ENCODE measurements at regions not wholly inside any gene's neighbourhood (a gene's known extent, or its start where the extent isn't known, plus 50 kb on each side); places are given as distances from the start of the nearest gene placed in this dataset.

- DNase-seq (ENCODE audit: low read depth in 2 of 3, low spot score in 2 of 3), result no peak
These were observed 415.3 kb downstream of the MAN2A1 start for GRCh38 chr5:110104726-110105669.

DNA sequence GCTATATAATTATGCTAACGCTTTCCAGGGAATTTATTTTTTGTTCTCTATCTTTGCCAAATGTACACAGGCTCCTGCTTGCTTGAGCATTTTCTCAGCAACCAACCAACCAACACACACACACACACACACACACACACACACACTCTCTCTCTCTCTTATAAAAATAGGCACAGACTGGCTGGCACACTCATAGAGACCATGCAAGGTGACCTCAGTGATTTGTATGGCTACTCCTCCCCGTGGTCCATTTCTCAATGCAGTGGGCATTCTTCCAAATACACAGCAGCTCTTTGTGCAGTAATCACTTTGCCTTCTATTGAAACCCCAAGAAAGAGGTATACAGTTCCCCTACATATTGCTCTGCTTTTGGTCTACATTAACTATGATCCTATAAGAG, 416.0 kb downstream of the MAN2A1 start:
- no peak for DNase-seq (ENCODE audit: low read depth in 2 of 3, low spot score in 2 of 3)

- DNase-seq (ENCODE audit: low read depth in 2 of 3, low spot score in 2 of 3), result no peak
These were observed 417.0 kb downstream of the MAN2A1 start for GRCh38 chr5:110106750-110107149.

DNA sequence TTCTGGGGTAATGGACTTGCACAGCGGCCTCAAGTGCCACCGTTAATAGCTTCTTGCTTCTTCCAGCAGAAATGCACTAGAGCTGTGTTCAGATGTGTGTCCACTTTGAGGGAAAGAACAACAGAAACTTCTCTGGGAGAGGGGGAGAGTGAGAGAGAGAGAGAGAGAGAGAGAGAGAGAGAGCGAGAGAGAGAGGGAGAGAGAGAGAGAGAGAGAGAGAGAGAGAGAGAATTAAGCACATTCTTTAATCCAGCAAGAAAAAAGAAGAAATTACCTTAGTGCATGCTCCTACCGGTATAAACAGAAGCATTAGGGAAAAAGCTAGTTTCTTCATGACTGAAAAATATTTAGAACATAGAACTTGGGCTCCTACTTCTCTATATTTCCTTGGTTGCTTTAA, 418.8 kb downstream of the MAN2A1 start:
- no peak for DNase-seq (ENCODE audit: low read depth in 2 of 3, low spot score in 2 of 3)

DNA sequence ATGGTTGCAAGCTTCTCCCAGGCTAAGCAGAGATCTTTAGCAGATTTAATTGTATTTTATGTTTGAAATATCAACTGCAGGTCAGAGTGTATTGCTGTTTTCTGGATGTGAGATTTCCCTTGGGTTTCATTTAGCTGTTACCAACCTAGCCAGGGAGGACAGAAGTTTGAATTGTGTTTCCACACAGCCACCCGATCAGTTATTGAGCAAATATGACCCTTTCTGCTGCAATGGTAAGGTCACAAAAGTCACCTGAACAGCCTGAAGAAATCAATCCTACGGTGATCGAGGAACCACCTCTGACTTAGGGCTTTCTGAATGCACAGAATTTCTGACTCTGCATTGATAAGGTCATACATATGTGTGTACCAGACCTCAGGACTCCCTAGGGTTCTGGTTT, 419.9 kb downstream of the MAN2A1 start:
- DNase-seq (ENCODE audit: low read depth in 2 of 3, low spot score in 2 of 3), result no peak

GRCh38 chr5:110112348-110112747, 422.6 kb downstream of the MAN2A1 start:
- no peak for DNase-seq (ENCODE audit: low read depth in 2 of 3, low spot score in 2 of 3)

DNA sequence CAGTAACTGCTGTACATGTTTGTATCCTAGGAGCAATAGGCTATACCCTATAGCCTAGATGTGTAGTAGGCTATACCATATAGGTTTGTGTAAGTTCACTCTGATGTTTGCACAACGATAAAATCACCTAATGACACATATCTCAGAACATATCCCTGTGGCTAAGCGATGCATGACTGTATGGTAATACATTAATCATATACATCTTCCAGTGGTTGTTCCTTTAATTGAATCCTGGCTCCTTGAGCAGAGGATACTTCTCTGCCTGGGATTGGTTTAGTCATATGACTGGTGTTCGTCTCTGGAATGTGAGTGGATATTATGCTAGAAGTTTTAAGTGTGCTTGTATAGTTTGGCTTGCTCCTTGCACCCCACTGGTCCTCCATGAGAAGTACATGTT, 425.8 kb downstream of the MAN2A1 start:
- DNase-seq (ENCODE audit: low read depth in 2 of 3, low spot score in 2 of 3), result no peak

GRCh38 chr5:110116539-110116938, 426.8 kb downstream of the MAN2A1 start:
- no peak for DNase-seq (ENCODE audit: low read depth in 2 of 3, low spot score in 2 of 3)

GRCh38 chr5:110134963-110135935, 445.5 kb downstream of the MAN2A1 start:
- no peak for DNase-seq (ENCODE audit: low read depth in 2 of 3, low spot score in 2 of 3)

DNA sequence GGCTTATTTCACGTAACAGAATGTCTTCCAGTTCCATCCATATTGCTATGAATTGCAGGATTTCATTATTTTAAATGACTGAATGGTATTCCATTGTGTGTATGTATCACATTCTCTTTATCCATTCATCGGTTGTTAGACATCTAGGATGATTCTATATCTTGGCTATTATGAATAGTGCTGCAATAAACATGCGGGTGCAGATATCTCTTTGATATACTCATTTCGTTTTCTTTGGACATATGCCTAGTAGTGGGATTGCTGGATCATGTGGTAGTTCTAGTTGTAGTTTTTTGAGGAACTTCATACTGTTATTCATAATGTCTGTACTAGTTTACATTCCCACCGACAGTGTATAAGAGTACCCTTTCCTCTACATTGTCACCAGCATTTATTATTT, 460.5 kb downstream of the MAN2A1 start:
- no peak for DNase-seq (ENCODE audit: low read depth in 2 of 3, low spot score in 2 of 3)

DNA sequence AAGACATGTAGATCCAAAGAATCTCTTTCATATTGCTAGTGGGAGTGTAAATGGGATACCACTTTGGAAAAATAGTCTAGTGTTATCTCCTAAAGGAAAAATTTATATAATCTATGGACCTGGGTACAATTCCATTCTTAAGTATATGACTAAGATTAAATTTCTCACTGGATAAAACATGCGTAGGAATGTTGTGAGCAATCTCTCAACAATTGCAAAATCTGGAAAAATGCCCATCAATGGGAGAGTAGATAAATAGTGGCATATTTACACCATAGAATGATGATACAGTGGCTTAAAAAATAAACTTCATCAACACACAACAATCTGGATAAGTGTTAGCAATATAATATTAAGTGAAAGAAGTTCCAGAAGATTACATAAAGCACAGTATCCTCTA, 469.5 kb downstream of the MAN2A1 start:
- DNase-seq (ENCODE audit: low read depth in 2 of 3, low spot score in 2 of 3), result no peak

DNA sequence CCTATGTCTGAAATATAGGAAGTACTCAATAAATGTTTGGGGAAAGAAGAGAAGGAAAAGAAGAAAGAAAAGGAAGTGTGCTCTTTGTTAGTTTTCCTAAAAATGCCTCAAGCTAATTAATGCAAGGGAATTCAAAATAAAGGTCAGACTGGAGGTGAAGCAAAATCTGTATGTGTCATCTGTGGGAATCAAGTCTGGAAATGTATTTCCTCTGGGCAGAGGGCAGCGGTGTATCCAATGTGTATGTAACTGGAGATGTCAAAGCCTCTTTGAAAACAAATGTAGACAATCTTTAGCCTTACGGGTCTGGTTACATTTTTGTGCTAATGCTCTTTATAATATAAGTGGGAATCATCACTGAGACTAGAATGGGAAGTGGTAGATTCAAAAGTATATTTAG, 471.4 kb downstream of the MAN2A1 start:
- no peak for DNase-seq (ENCODE audit: low read depth in 2 of 3, low spot score in 2 of 3)

- DNase-seq (ENCODE audit: low read depth in 2 of 3, low spot score in 2 of 3), result no peak
These were observed 475.6 kb downstream of the MAN2A1 start for GRCh38 chr5:110165366-110165765.

GRCh38 chr5:110167384-110167783, 477.7 kb downstream of the MAN2A1 start:
- DNase-seq (ENCODE audit: low read depth in 2 of 3, low spot score in 2 of 3), result no peak

GRCh38 chr5:110169461-110169860, 479.7 kb downstream of the MAN2A1 start:
- DNase-seq (ENCODE audit: low read depth in 2 of 3, low spot score in 2 of 3), result no peak

- no peak for DNase-seq (ENCODE audit: low read depth in 2 of 3, low spot score in 2 of 3)
These were observed 488.0 kb downstream of the MAN2A1 start for GRCh38 chr5:110177729-110178128.

DNA sequence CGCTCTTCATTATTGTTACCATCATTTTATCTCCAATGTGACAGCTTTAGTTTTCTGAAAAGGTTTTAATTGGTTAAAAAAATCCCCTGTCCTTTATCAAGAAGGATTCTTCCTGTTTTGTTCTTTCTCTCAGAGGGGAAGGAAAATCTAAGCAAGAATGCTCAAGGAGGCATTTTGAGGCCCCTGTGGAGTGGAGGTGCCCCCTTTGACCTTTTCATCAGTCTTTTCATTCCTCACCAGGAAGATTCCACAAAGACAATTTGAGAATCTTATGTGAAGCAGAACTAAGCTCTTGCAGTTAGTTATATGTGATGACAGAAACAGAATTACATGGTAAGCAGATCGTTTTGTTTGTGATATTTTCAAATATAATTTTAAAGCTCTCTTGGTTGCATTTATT, 489.6 kb downstream of the MAN2A1 start:
- no peak for DNase-seq (ENCODE audit: low read depth in 2 of 3, low spot score in 2 of 3)

DNA sequence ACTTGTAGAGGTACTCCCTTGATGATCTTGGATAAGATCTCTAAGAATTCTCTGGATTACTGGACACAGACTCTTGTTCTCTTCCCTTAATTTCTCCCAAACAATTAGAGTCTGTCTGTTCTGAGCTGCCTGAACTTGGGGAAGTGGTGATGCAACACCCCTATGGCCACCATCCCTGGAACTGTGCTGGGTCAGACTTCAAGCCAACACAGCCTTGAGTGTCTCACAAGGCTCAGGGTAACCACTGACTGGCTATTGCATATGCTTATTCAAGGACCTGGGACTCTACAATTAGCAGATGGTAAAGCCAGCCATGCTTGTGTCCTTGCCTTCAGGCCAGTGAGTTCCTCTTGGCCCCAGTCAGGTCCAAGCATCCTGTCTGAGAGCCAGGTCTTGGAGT, 504.5 kb downstream of the MAN2A1 start:
- no peak for DNase-seq (ENCODE audit: low read depth in 2 of 3, low spot score in 2 of 3)

DNA sequence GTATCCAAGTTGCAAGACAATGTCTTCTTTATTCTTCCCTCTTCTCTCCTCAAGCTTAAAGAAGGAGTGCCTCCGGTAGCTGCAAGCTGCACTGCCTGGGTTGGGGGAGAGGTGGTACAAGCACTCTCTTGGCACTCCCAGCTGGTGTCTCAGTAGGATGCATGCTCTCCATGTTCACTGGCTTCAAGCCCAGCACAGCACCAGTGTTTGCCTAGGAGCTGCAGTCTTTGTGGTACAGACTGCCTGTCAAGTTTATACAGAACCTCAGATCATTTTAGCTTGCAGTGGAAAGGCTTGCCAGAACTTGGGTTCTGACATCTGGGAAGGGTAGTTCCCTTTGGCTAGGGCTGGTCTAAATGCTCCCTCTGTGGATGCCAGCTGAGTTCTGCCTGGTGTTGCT, 505.6 kb downstream of the MAN2A1 start:
- DNase-seq (ENCODE audit: low read depth in 2 of 3, low spot score in 2 of 3), result no peak

DNA sequence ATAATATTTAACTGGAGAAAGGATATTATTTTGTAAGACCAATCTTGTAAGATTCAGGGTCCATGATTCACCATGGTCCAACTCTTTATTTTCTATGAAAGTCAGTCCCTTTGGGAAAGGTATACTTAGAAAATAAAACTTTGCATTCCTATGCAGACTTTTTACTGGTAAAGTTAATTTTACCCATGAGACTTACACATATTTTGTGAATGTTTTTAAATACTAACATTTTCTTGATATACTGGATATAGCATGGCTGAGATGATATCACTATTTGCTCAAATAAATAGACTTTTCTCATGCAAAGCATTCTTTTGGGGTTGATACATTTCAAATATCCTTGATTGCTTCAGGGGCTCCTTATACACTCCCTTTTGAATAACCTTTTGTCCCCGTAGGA, 512.1 kb downstream of the MAN2A1 start:
- no peak for DNase-seq (ENCODE audit: low read depth in 2 of 3, low spot score in 2 of 3)

DNA sequence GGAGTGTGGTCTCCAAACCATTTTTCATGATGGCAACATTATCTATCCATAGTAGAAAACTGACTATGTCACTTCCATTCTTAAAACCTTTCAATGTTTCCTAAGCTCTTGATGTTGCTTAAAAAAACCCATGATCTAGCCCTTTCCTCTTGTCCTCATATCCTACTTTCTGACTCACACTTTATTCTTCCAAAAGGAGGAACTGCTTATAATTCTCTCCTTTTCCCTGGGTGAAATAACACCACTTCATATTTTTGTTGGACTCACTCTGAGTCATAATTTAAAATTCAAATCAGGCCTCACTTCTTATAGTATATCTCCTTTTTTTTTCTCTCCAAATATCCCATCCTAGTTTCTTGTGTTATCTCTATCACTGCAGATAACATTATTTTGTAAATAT, 513.9 kb downstream of the MAN2A1 start:
- DNase-seq (ENCODE audit: low read depth in 2 of 3, low spot score in 2 of 3), result no peak

DNA sequence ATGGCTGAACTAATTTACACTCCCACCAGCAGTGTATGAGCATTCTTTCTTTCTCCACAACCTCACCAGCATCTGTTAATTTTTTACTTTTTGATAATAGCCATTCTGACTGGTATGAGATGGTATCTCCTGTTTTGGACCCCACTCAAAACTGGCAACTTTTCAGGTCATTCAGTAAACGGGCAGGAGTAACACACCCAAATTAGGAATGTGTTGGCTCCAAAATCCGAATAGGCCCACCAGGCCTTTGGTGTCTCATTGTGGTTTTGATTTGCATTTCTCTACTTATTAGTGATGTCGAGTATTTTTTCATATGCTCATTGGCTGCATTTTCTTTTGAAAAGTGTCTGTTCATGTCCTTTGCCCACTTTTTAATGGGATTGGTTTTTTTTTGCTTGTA, 517.1 kb downstream of the TMEM232 start:
- DNase-seq (ENCODE audit: low read depth in 2 of 3, low spot score in 2 of 3), result no peak
